WTC11 (cell line): ENCODE measurements at regions not wholly inside any gene's neighbourhood (a gene's known extent, or its start where the extent isn't known, plus 50 kb on each side); places are given as distances from the start of the nearest gene placed in this dataset.

Experiments used
- ATF3 ChIP-seq: sonication (generic); formaldehyde crosslinking; conservative IDR thresholded peaks from 2 replicates; pipeline ENCODE4 v1.8.1; 2022; ENCODE audit warnings: mild to moderate bottlenecking, missing genetic modification reagents
- CBFB ChIP-seq: sonication (generic); formaldehyde crosslinking; IDR thresholded peaks from 2 replicates; pipeline ENCODE4 v1.8.1; 2022; ENCODE audit warnings: mild to moderate bottlenecking, low read depth, missing genetic modification reagents
- CTCF ChIP-seq: fragments of 200-600 bp; IDR thresholded peaks from 2 replicates; pipeline ENCODE4 v1.8.0; 2022; ENCODE audit warnings: antibody characterized with exemption
- ESRRA ChIP-seq: sonication (generic); formaldehyde crosslinking; IDR thresholded peaks from 2 replicates; pipeline ENCODE4 v1.8.1; 2022; ENCODE audit warnings: mild to moderate bottlenecking, missing genetic modification reagents, borderline replicate concordance
- ETV6 ChIP-seq: sonication (generic); formaldehyde crosslinking; IDR thresholded peaks from 2 replicates; pipeline ENCODE4 v1.8.1; 2022; ENCODE audit warnings: mild to moderate bottlenecking, missing genetic modification reagents
- GRHL2 ChIP-seq: fragments of 250-450 bp; sonication (Bioruptor Pico); IDR thresholded peaks from 2 replicates; pipeline ENCODE4 v1.8.0; 2022; ENCODE audit warnings: mild to moderate bottlenecking, moderate library complexity; ENCODE audit not compliant: insufficient replicate concordance, severe bottlenecking
- ZBTB21 ChIP-seq: sonication (generic); formaldehyde crosslinking; IDR thresholded peaks from 2 replicates; pipeline ENCODE4 v1.8.1; 2023; ENCODE audit warnings: mild to moderate bottlenecking, missing genetic modification reagents, borderline replicate concordance
- ZBTB43 ChIP-seq: sonication (generic); formaldehyde crosslinking; IDR thresholded peaks from 2 replicates; pipeline ENCODE4 v1.8.1; 2023; ENCODE audit warnings: mild to moderate bottlenecking, missing genetic modification reagents
- ZNF121 ChIP-seq: sonication (generic); formaldehyde crosslinking; IDR thresholded peaks from 2 replicates; pipeline ENCODE4 v1.8.0; 2023; ENCODE audit warnings: missing genetic modification reagents

GRCh38 chr4:174436377-174436776 is 85.9 kb downstream of the HPGD start:
- no peak for TF ChIP-seq ETV6
- no peak for TF ChIP-seq CTCF
- TF ChIP-seq ZNF121 (CRISPR knock-in tag), result no peak
- TF ChIP-seq ESRRA (CRISPR knock-in tag), result no peak
- no peak for TF ChIP-seq ATF3 (CRISPR knock-in tag)
- TF ChIP-seq ZBTB43 (CRISPR knock-in tag), result no peak
- no peak for TF ChIP-seq CBFB (CRISPR knock-in tag)
- TF ChIP-seq ZBTB21, result no peak
- no peak for TF ChIP-seq GRHL2 (CRISPR knock-in tag)
